Colonic mucosa (tissue), 4 donors: ENCODE measurements at regions not wholly inside any gene's neighbourhood (a gene's known extent, or its start where the extent isn't known, plus 50 kb on each side); places are given as distances from the start of the nearest gene placed in this dataset.

Experiments used
- DNase-seq: peaks from one replicate; pipeline ENCODE4 v3.0.0-alpha.2; 2020
- H3K27ac ChIP-seq: fragments of 200-600 bp; one replicate; pipeline ENCODE4 v1.8.0; 2021
- H3K27me3 ChIP-seq: fragments of 200-600 bp; one replicate; pipeline ENCODE4 v1.8.0; 2021
- H3K36me3 ChIP-seq: fragments of 200-600 bp; one replicate; pipeline ENCODE4 v1.8.0; 2021
- H3K4me1 ChIP-seq: fragments of 200-600 bp; one replicate; pipeline ENCODE4 v1.8.0; 2021; ENCODE audit warnings: mild to moderate bottlenecking
- H3K4me3 ChIP-seq: fragments of 200-600 bp; one replicate; pipeline ENCODE4 v1.8.0; 2021
- H3K9ac ChIP-seq, 2 donors: one replicate each; pipeline ENCODE4 v1.7.0; 2013; ENCODE audit warnings: control low read depth in 2 of 2, low read depth in 2 of 2, low read length in 2 of 2
- H3K9me3 ChIP-seq: fragments of 200-600 bp; one replicate; pipeline ENCODE4 v1.8.0; 2021
- intact Hi-C: fragments of 100-400 bp; cut with DNase I; formaldehyde crosslinking; loops from one replicate; pipeline ENCODE4 v1.14.1; 2022
- TF ChIP-seq, protein P1 (sequence below): fragments of 200-600 bp; IDR thresholded peaks from one replicate; pipeline ENCODE4 v1.8.0; 2022; ENCODE audit warnings: antibody characterized with exemption, mild to moderate bottlenecking
- donor health status: healthy.
- donor health status: DM: no; HTN: no; CAD: no.
- donor health status: DM: no; HTN: no; CAD: no.

GRCh38 chr4:131052646-131053045, 1956.7 kb downstream of the C4orf33 start:
- H3K27ac ChIP-seq, result no peak overlapping the region
- intact Hi-C loops, result no loop called here
- no peaks in the 10 kb centered on the region for H3K9me3 ChIP-seq
- H3K27me3 ChIP-seq, result no peaks in the 10 kb centered on the region
- H3K4me3 ChIP-seq, result no peak overlapping the region
- H3K4me1 ChIP-seq, result no peaks in the 10 kb centered on the region
- no peak for DNase-seq
- no peak overlapping the region for H3K9ac ChIP-seq
- H3K36me3 ChIP-seq, result no peaks in the 10 kb centered on the region
- TF ChIP-seq, protein P1, sequence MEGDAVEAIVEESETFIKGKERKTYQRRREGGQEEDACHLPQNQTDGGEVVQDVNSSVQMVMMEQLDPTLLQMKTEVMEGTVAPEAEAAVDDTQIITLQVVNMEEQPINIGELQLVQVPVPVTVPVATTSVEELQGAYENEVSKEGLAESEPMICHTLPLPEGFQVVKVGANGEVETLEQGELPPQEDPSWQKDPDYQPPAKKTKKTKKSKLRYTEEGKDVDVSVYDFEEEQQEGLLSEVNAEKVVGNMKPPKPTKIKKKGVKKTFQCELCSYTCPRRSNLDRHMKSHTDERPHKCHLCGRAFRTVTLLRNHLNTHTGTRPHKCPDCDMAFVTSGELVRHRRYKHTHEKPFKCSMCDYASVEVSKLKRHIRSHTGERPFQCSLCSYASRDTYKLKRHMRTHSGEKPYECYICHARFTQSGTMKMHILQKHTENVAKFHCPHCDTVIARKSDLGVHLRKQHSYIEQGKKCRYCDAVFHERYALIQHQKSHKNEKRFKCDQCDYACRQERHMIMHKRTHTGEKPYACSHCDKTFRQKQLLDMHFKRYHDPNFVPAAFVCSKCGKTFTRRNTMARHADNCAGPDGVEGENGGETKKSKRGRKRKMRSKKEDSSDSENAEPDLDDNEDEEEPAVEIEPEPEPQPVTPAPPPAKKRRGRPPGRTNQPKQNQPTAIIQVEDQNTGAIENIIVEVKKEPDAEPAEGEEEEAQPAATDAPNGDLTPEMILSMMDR, result no peak

GRCh38 chr4:131054489-131055019, 1958.6 kb downstream of the C4orf33 start:
- intact Hi-C loops, result no loop called here
- no peak for DNase-seq
- H3K36me3 ChIP-seq, result no peaks in the 10 kb centered on the region

DNA sequence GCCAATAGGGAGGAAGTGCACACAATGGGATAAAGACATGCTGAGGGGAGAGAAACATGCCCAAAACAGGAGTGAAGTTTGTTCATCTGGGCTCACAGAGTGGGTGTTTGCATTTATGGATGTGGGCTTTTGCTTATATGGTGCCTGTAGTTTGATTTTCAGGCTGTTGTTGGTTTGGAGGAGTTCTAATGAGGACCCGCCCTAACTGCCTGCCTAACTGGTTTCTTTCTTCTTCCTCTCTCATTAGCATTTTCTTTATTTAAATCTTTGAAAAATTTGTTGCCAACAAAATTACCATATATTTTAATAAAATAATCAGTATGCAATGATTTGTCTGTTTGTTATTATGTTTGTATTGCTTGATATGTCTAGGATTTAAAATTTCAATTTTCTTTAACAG, 1965.8 kb downstream of the C4orf33 start:
- Histone ChIP-seq H3K27ac (no peak overlapping the region), H3K4me1 (no peaks in the 10 kb centered on the region), H3K9me3 (no peaks in the 10 kb centered on the region), H3K36me3 (no peaks in the 10 kb centered on the region), H3K9ac (no peak overlapping the region), H3K4me3 (no peak overlapping the region), H3K27me3 (no peaks in the 10 kb centered on the region)
- intact Hi-C loops, result no loop called here
- no peak for DNase-seq
- TF ChIP-seq, protein P1, result no peak

More at GRCh38 chr4:131054489-131055019, 1958.6 kb downstream of the C4orf33 start:
- Histone ChIP-seq H3K27ac (no peak overlapping the region), H3K9ac (no peak overlapping the region), H3K27me3 (no peaks in the 10 kb centered on the region), H3K4me1 (no peaks in the 10 kb centered on the region), H3K9me3 (no peaks in the 10 kb centered on the region), H3K4me3 (no peak overlapping the region)
- TF ChIP-seq, protein P1, result no peak

DNA sequence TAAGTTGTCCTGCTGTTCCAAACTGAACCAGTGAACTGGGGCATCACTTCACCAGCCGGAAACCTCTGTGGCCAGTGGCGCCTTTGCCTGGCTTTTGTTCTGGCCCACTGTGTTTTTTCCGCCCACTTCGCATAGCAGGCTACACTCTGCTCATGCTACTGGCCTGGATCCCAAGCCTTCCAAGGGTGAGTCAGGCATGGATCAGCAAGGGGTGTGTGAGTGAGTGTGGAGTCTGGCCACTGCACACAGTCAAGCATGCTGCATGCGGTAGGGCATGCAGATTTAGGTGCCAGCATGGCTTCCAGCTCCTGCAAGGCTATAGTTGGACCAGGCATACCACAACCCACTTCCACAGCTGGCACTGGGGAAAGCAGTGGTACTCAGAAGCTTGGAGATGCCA, 1967.9 kb downstream of the C4orf33 start:
- Histone ChIP-seq H3K9me3 (no peaks in the 10 kb centered on the region), H3K36me3 (no peaks in the 10 kb centered on the region), H3K4me1 (no peaks in the 10 kb centered on the region), H3K27me3 (no peaks in the 10 kb centered on the region), H3K9ac (no peak overlapping the region), H3K4me3 (no peak overlapping the region), H3K27ac (no peak overlapping the region)
- TF ChIP-seq, protein P1, result no peak
- intact Hi-C loops, result no loop called here
- no peak for DNase-seq

- Histone ChIP-seq H3K4me3 (no peak overlapping the region), H3K27ac (no peak overlapping the region), H3K36me3 (no peaks in the 10 kb centered on the region), H3K9me3 (no peaks in the 10 kb centered on the region), H3K4me1 (no peaks in the 10 kb centered on the region), H3K9ac (no peak overlapping the region), H3K27me3 (no peaks in the 10 kb centered on the region)
- intact Hi-C loops, result no loop called here
- no peak for DNase-seq
- TF ChIP-seq, protein P1, result no peak
These were observed 1985.1 kb downstream of the C4orf33 start for GRCh38 chr4:131081069-131081468.
